Lung (tissue), 11 donors: ENCODE measurements at regions not wholly inside any gene's neighbourhood (a gene's known extent, or its start where the extent isn't known, plus 50 kb on each side); places are given as distances from the start of the nearest gene placed in this dataset.
"Not testable (repeated sequence)": the region's sequence is repeated elsewhere in the genome, so short reads cannot be mapped to it uniquely, and the experiment has no call there.

Experiments
- ATAC-seq: fragments of 200-7000 bp; cut with Tn5 transposase; one replicate; pipeline ENCODE4 v1.9.1; 2020; ENCODE audit warnings: moderate number of reproducible peaks; ENCODE audit not compliant: insufficient read depth, low FRiP score
- DNase-seq, 3 donors: peaks; one replicate each; pipeline ENCODE4 v3.0.0-alpha.2; 2013 to 2017
- H3K27ac ChIP-seq, 2 donors: one replicate each; pipeline ENCODE4 v1.5.1; 2013; ENCODE audit warnings: mild to moderate bottlenecking in 2 of 2, moderate library complexity in 2 of 2, control low read depth in 1 of 2, inconsistent platforms in 1 of 2, low read depth in 1 of 2, low read length in 1 of 2
- H3K27me3 ChIP-seq, 3 donors: one replicate each; pipeline ENCODE4 v1.5.1; 2013; ENCODE audit warnings: low read length in 2 of 3; ENCODE audit not compliant: control insufficient read depth in 3 of 3, insufficient read depth in 3 of 3
- H3K36me3 ChIP-seq, 4 donors: one replicate each; pipeline ENCODE4 v1.5.1; 2013; ENCODE audit warnings: low read length in 4 of 4, mild to moderate bottlenecking in 1 of 4, moderate library complexity in 1 of 4; ENCODE audit not compliant: control insufficient read depth in 4 of 4, insufficient read depth in 4 of 4
- H3K4me1 ChIP-seq, 5 donors: one replicate each; pipeline ENCODE4 v1.5.1; 2013; ENCODE audit warnings: low read length in 5 of 5, mild to moderate bottlenecking in 2 of 5, moderate library complexity in 1 of 5; ENCODE audit not compliant: control insufficient read depth in 5 of 5, insufficient read depth in 5 of 5
- H3K4me3 ChIP-seq: one replicate; pipeline ENCODE4 v1.5.1; 2013; ENCODE audit warnings: mild to moderate bottlenecking, control low read depth, moderate library complexity
- H3K9ac ChIP-seq, 2 donors: one replicate each; pipeline ENCODE4 v1.5.1; 2013; ENCODE audit warnings: low read length in 2 of 2, control low read depth in 1 of 2; ENCODE audit not compliant: insufficient read depth in 1 of 2
- H3K9me3 ChIP-seq, 4 donors: one replicate each; pipeline ENCODE4 v1.5.1; 2013; ENCODE audit warnings: low read length in 3 of 4, mild to moderate bottlenecking in 1 of 4, moderate library complexity in 1 of 4; ENCODE audit not compliant: control insufficient read depth in 4 of 4, insufficient read depth in 3 of 4
- WGBS, 2 donors: extraction: QIAGEN DNeasy Blood & Tissue Kit; methylation state at CpG; one replicate each; pipeline ENCODE4 v1.1.7; 2013; 5-methylcytosine and 5-hydroxymethylcytosine counted together
- TF ChIP-seq, protein P1 (sequence below): IDR thresholded peaks from 2 replicates; pipeline ENCODE4 v1.5.1; 2012; ENCODE audit warnings: mild to moderate bottlenecking; ENCODE audit errors: control extremely low read depth, extremely low read depth
- donor health status: control.
- donor health status: control.
- donor health status: Bipolar disorder and iron deficiency.
- donor health status: healthy.
- donor health status: DM: yes; HTN: yes; CAD: no.

GRCh38 chr10:109668154-109668665 is 255.1 kb downstream of the XPNPEP1 start:
- H3K4me1 ChIP-seq, result no peaks in the 10 kb centered on the region
- no peak overlapping the region for H3K27ac ChIP-seq
- no peak overlapping the region for H3K9ac ChIP-seq
- no peak overlapping the region for H3K4me3 ChIP-seq
- no peak for ATAC-seq
- H3K27me3 ChIP-seq, result no peaks in the 10 kb centered on the region
- no peaks in the 10 kb centered on the region for H3K36me3 ChIP-seq
- TF ChIP-seq, protein P1, sequence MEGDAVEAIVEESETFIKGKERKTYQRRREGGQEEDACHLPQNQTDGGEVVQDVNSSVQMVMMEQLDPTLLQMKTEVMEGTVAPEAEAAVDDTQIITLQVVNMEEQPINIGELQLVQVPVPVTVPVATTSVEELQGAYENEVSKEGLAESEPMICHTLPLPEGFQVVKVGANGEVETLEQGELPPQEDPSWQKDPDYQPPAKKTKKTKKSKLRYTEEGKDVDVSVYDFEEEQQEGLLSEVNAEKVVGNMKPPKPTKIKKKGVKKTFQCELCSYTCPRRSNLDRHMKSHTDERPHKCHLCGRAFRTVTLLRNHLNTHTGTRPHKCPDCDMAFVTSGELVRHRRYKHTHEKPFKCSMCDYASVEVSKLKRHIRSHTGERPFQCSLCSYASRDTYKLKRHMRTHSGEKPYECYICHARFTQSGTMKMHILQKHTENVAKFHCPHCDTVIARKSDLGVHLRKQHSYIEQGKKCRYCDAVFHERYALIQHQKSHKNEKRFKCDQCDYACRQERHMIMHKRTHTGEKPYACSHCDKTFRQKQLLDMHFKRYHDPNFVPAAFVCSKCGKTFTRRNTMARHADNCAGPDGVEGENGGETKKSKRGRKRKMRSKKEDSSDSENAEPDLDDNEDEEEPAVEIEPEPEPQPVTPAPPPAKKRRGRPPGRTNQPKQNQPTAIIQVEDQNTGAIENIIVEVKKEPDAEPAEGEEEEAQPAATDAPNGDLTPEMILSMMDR, result no peak
- WGBS, 2 donors, result 62 to 68% methylated on average over 5 of the region's 5 CpGs
- peaks cover 0 to 15% (median 0%) of the 10 kb centered on the region in 4 donors for H3K9me3 ChIP-seq
- DNase-seq, result no peak

DNA sequence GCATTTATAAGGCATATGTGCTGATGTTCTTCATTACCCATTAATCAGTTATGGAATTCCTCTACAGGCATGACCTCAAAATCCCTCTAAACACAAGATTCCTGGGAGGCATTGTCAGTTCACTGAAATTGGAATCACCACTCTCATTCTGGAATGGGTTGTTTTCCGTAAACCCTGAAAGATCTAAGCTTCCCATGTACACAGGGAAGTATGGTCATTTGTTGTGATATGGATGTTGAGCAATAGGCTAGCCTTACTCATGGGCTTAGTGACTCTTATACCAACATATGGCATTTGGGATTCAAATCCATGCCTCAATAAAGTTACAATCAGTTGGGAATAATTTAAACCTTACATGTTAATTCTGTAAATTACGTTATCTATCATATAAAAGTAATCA is 258.0 kb downstream of the XPNPEP1 start:
- Histone ChIP-seq H3K27me3 (no peaks in the 10 kb centered on the region), H3K27ac (no peak overlapping the region), H3K36me3 (no peaks in the 10 kb centered on the region), H3K4me1 (no peaks in the 10 kb centered on the region), H3K9me3 (peaks cover 0 to 19% (median 0%) of the 10 kb centered on the region in 4 donors), H3K9ac (no peak overlapping the region), H3K4me3 (no peak overlapping the region)
- 84 to 87% methylated on average over 2 of the region's 2 CpGs for WGBS, 2 donors
- TF ChIP-seq, protein P1, result no peak
- DNase-seq, result no peak
- ATAC-seq, result no peak

DNA sequence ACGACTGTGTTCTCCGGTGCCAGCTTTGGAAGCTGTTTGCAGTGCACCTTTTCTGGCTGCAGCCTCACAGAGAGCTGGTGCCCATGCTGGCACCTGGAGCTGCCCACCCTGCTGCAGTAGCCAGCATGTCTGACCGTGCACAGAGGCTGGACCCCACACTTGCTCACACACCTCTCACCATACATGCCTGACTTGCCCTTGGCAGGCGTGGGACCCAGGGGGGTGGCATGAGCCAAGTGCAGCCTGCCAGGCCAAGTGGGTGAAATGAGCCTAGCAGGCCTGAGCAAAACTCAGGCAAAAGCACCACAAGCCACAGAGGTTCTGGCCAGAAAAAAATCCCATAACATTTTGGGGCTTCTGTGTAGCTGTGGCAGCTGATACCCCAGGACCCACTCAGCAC is 258.8 kb downstream of the XPNPEP1 start:
- Histone ChIP-seq H3K4me3 (no peak overlapping the region), H3K4me1 (no peaks in the 10 kb centered on the region), H3K27me3 (no peaks in the 10 kb centered on the region), H3K36me3 (no peaks in the 10 kb centered on the region), H3K9me3 (peaks cover 0 to 19% (median 0%) of the 10 kb centered on the region in 4 donors), H3K27ac (no peak overlapping the region), H3K9ac (no peak overlapping the region)
- ATAC-seq (no peak), DNase-seq (no peak)
- TF ChIP-seq, protein P1, result no peak
- WGBS, 2 donors, result 91 to 92% methylated on average over 4 of the region's 4 CpGs

DNA sequence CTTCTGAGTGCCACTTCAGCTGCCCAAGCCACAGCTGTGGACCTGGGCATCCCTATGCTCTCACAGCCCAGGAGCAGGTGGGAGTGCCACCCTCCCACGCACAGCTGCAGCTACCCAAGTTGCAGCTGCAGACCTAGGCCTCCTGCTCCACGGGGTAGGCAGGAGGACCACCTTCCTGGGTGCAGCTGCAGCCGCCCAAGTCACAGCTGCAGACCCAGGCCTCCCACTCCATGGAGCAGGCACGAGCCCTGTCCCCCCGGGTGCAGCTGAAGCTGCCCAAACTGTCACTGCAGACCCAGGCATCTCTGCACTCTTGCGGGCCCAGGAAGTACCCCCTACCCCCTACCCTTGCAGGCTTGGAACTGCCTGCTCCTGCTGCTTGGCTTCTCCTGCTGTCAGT is 260.2 kb downstream of the XPNPEP1 start:
- no peak overlapping the region for H3K27ac ChIP-seq
- H3K9me3 ChIP-seq, result peaks cover 0 to 19% (median 0%) of the 10 kb centered on the region in 4 donors
- no peaks in the 10 kb centered on the region for H3K4me1 ChIP-seq
- DNase-seq, result no peak
- no peak overlapping the region for H3K4me3 ChIP-seq
- no peaks in the 10 kb centered on the region for H3K27me3 ChIP-seq
- no peak for ATAC-seq
- WGBS, 2 donors, result 74 to 80% methylated on average over 6 of the region's 6 CpGs
- no peak overlapping the region for H3K9ac ChIP-seq
- H3K36me3 ChIP-seq, result no peaks in the 10 kb centered on the region
- TF ChIP-seq, protein P1, result no peak

DNA sequence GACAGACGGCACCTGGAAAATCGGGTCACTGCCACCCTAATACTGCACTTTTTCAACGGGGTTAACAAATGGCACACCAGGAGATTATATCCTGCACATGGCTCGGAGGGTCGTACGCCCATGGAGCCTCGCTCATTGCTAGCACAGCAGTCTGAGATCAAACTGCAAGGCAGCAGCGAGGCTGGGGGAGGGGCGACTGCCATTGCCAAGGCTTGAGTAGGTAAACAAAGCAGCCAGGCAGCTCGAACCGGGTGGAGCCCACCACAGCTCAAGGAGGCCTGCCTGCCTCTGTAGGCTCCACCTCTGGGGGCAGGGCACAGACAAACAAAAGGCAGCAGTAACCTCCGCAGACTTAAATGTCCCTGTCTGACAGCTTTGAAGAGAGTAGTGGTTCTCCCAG is 270.7 kb downstream of the XPNPEP1 start:
- H3K27ac ChIP-seq, H3K4me3 ChIP-seq, H3K4me1 ChIP-seq, ATAC-seq, H3K27me3 ChIP-seq, H3K9ac ChIP-seq, DNase-seq, H3K36me3 ChIP-seq, H3K9me3 ChIP-seq: not testable (repeated sequence)
- 81 to 84% methylated on average over 12 of the region's 12 CpGs for WGBS, 2 donors
